Fibroblast of villous mesenchyme (primary cell): ENCODE measurements at regions not wholly inside any gene's neighbourhood (a gene's known extent, or its start where the extent isn't known, plus 50 kb on each side); places are given as distances from the start of the nearest gene placed in this dataset.

Experiments
- DNase-seq: peaks from one replicate; pipeline ENCODE4 v3.0.0-alpha.2; 2010; ENCODE audit warnings: low read depth
- H3K4me3 ChIP-seq: 2 replicates; pipeline ENCODE4 v1.5.1; 2011; ENCODE audit warnings: low read depth, mild to moderate bottlenecking, low read length
- CTCF ChIP-seq: IDR thresholded peaks from 2 replicates; pipeline ENCODE4 v1.5.1; 2012; ENCODE audit warnings: low read depth, mild to moderate bottlenecking, low read length; ENCODE audit not compliant: insufficient read depth

GRCh38 chr6:15962449-15962764 is 166.5 kb upstream of the MYLIP start:
- H3K4me3 ChIP-seq: no peak overlapping the region
- no peak for TF ChIP-seq CTCF
- DNase-seq: peak; percentile 73

- TF ChIP-seq CTCF: no peak
- DNase-seq: no peak
- no peak overlapping the region for H3K4me3 ChIP-seq
These were observed 167.0 kb upstream of the MYLIP start for GRCh38 chr6:15961635-15962448.

GRCh38 chr6:15960740-15961634 is 167.9 kb upstream of the MYLIP start:
- no peak for DNase-seq
- no peak overlapping the region for H3K4me3 ChIP-seq
- TF ChIP-seq CTCF: no peak

GRCh38 chr6:15957655-15958169 is 171.2 kb upstream of the MYLIP start:
- no peak for TF ChIP-seq CTCF
- no peak for DNase-seq

GRCh38 chr6:15956205-15957106 is 172.4 kb upstream of the MYLIP start:
- no peak overlapping the region for H3K4me3 ChIP-seq
- TF ChIP-seq CTCF: no peak
- peak; percentile 23 for DNase-seq

More at GRCh38 chr6:15957655-15958169, 171.2 kb upstream of the MYLIP start:
- H3K4me3 ChIP-seq: no peak overlapping the region

- DNase-seq: no peak
- no peak overlapping the region for H3K4me3 ChIP-seq
- no peak for TF ChIP-seq CTCF
These were observed 173.4 kb upstream of the MYLIP start for GRCh38 chr6:15955484-15955883.
